ENCODE measurements at regions not wholly inside any gene's neighbourhood (a gene's known extent, or its start where the extent isn't known, plus 50 kb on each side); places are given as distances from the start of the nearest gene placed in this dataset.

DNA sequence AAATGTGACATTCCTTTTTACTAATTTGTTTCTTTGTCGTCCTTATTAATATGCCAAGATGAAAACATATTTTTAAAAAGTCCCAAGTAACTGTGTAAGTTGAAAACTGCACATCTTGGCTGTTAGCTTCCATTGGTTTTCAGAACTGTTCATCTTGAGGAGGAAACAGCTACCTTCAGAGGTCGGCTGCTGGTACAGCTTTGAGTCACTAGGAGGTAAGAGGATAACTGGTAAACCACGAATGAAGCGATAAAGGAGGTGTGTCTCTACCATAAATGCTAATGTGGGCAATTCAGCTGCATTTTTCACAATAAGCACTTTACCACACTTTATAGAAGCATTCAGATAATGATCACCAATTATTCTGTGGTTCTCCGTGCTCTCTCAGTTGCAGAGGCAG lies 137.5 kb upstream of the KRAS start (continued):
- no peak for TF ChIP-seq MYC (IDR thresholded peaks at IDR 0.05; ENCODE audit: insufficient read depth, insufficient read length, insufficient replicate concordance, low read length, severe bottlenecking)
- no peak for TF ChIP-seq POLR2AphosphoS2 (IDR thresholded peaks at IDR 0.05; ENCODE audit: low read depth, low read length)
- no peak for TF ChIP-seq BACH1 (IDR thresholded peaks at IDR 0.05; ENCODE audit: borderline replicate concordance)
- no peak for TF ChIP-seq ZNF622 (IDR thresholded peaks at IDR 0.05)
- TF ChIP-seq POU2F2 (IDR thresholded peaks at IDR 0.05; ENCODE audit: borderline replicate concordance, low read depth, low read length), result no peak
- TF ChIP-seq ZNF207 (IDR thresholded peaks at IDR 0.05; ENCODE audit: borderline replicate concordance), result no peak
- TF ChIP-seq RAD21 (IDR thresholded peaks at IDR 0.05; ENCODE audit: insufficient read depth, low read depth, low read length), result no peak
- no peak for TF ChIP-seq RB1 (IDR thresholded peaks at IDR 0.05; ENCODE audit: borderline replicate concordance)
- TF ChIP-seq GABPA (IDR thresholded peaks at IDR 0.05; ENCODE audit: low read depth), result no peak
- no peak for TF ChIP-seq STAT1 (conservative IDR thresholded peaks at IDR 0.05)
- peak in 1 of 2 experiments; percentile 41; a peak in 1 of 4 replicates for TF ChIP-seq ETV6 (conservative IDR thresholded peaks at IDR 0.05 in 1 of 2, IDR thresholded peaks at IDR 0.05 in 1 of 2; ENCODE audit: borderline replicate concordance in 1 of 2, low read depth in 1 of 2)
- TF ChIP-seq FOXM1 (IDR thresholded peaks at IDR 0.05; ENCODE audit: low read depth, low read length), result 0 out of 2 replicates have a peak, but pooled peaks have one; percentile 29
- TF ChIP-seq SIN3A (IDR thresholded peaks at IDR 0.05; ENCODE audit: low read depth, low read length), result no peak
- TF ChIP-seq SRF (IDR thresholded peaks at IDR 0.05; ENCODE audit: low read depth in 2 of 2, low read length in 2 of 2), result no peak
- no peak for TF ChIP-seq SMC3 (IDR thresholded peaks at IDR 0.05; ENCODE audit: borderline replicate concordance, low read length)
- TF ChIP-seq, protein P1, sequence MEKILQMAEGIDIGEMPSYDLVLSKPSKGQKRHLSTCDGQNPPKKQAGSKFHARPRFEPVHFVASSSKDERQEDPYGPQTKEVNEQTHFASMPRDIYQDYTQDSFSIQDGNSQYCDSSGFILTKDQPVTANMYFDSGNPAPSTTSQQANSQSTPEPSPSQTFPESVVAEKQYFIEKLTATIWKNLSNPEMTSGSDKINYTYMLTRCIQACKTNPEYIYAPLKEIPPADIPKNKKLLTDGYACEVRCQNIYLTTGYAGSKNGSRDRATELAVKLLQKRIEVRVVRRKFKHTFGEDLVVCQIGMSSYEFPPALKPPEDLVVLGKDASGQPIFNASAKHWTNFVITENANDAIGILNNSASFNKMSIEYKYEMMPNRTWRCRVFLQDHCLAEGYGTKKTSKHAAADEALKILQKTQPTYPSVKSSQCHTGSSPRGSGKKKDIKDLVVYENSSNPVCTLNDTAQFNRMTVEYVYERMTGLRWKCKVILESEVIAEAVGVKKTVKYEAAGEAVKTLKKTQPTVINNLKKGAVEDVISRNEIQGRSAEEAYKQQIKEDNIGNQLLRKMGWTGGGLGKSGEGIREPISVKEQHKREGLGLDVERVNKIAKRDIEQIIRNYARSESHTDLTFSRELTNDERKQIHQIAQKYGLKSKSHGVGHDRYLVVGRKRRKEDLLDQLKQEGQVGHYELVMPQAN (conservative IDR thresholded peaks at IDR 0.05), result no peak
- TF ChIP-seq, protein P2, sequence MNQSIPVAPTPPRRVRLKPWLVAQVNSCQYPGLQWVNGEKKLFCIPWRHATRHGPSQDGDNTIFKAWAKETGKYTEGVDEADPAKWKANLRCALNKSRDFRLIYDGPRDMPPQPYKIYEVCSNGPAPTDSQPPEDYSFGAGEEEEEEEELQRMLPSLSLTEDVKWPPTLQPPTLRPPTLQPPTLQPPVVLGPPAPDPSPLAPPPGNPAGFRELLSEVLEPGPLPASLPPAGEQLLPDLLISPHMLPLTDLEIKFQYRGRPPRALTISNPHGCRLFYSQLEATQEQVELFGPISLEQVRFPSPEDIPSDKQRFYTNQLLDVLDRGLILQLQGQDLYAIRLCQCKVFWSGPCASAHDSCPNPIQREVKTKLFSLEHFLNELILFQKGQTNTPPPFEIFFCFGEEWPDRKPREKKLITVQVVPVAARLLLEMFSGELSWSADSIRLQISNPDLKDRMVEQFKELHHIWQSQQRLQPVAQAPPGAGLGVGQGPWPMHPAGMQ (IDR thresholded peaks at IDR 0.05; ENCODE audit: borderline replicate concordance), result no peak
